Endothelial cell of umbilical vein (primary cell): ENCODE measurements at regions not wholly inside any gene's neighbourhood (a gene's known extent, or its start where the extent isn't known, plus 50 kb on each side); places are given as distances from the start of the nearest gene placed in this dataset.

Experiments used
- BruUV-seq: library from RNA; stranded (reverse); fragments of 400-500 nt; replicated peaks from 2 replicates; lab custom pipeline; 2021; lab: Mats Ljungman, UMichigan
- CTCF ChIA-PET: fragments of 300-600, 350-600 bp; sonication (Branson Sonifier 250); formaldehyde crosslinking; loops from one replicate; lab custom pipeline; 2021; ENCODE audit warnings: antibody characterized with exemption, inconsistent platforms; lab: Charles Lee
- POLR2A ChIA-PET: fragments of 300-600, 350-600 bp; sonication (Branson Sonifier 250); formaldehyde crosslinking; loops from one replicate; lab custom pipeline; 2021; ENCODE audit warnings: antibody characterized with exemption, inconsistent platforms; lab: Charles Lee
- DNase-seq: peaks from one replicate; pipeline ENCODE4 v3.0.0-alpha.2; 2011; ENCODE audit warnings: low read depth, low spot score
- FAIRE-seq: peaks from 2 replicates; lab custom pipeline; 2011; peaks lifted over from hg19 to GRCh38; lab: Jason Lieb, UNC
- H2AFZ ChIP-seq: 2 replicates; pipeline ENCODE4 v1.6.0; 2012; ENCODE audit warnings: low read depth, low read length, control low read depth, inconsistent platforms
- H3K27ac ChIP-seq: 2 replicates; pipeline ENCODE4 v1.5.1; 2011; ENCODE audit warnings: low read depth, mild to moderate bottlenecking, control low read depth, low read length, moderate library complexity; ENCODE audit not compliant: insufficient read depth
- H3K27me3 ChIP-seq, 2 experiments: 2 replicates each; pipeline versions ENCODE4 v1.6.0 to v1.6.1; 2011; ENCODE audit warnings: low read length in 2 of 2, mixed read lengths in 1 of 2; ENCODE audit not compliant: control insufficient read depth in 2 of 2, insufficient read depth in 2 of 2
- H3K36me3 ChIP-seq, 2 experiments: 2 replicates in 1 of 2; 3 replicates in 1 of 2; pipeline ENCODE4 v1.5.1; 2011; ENCODE audit warnings: low read length in 2 of 2, mild to moderate bottlenecking in 1 of 2, moderate library complexity in 1 of 2; ENCODE audit not compliant: control insufficient read depth in 2 of 2, insufficient read depth in 2 of 2; ENCODE audit errors: extremely low read depth in 1 of 2
- H3K4me1 ChIP-seq: 3 replicates; pipeline ENCODE4 v1.5.1; 2011; ENCODE audit warnings: mild to moderate bottlenecking, low read length; ENCODE audit not compliant: control insufficient read depth, insufficient read depth; ENCODE audit errors: extremely low read depth
- H3K4me2 ChIP-seq: 2 replicates; pipeline ENCODE4 v1.6.1; 2011; ENCODE audit warnings: low read length, control low read depth, mixed read lengths; ENCODE audit not compliant: insufficient read depth
- H3K4me3 ChIP-seq, 3 experiments: fragments of 200-600 bp in 1 of 3; sonication (generic), shearing (Covaris generic) in 1 of 3; replicated peaks in 1 of 3; 2 replicates each; pipeline ENCODE4 v1.5.1; 2011 to 2016; ENCODE audit warnings: control low read depth in 3 of 3, low read length in 3 of 3, mild to moderate bottlenecking in 2 of 3, inconsistent platforms in 1 of 3, low read depth in 1 of 3, moderate library complexity in 1 of 3; ENCODE audit not compliant: insufficient read depth in 1 of 3
- H3K79me2 ChIP-seq: 2 replicates; pipeline ENCODE4 v1.6.0; 2012; ENCODE audit warnings: low read length, inconsistent platforms; ENCODE audit not compliant: control insufficient read depth, insufficient read depth
- H3K9ac ChIP-seq: replicated peaks from 2 replicates; pipeline ENCODE3; 2011; ENCODE audit warnings: low read length, control low read depth; ENCODE audit not compliant: insufficient read depth; ENCODE audit errors: extremely low read depth
- H3K9me1 ChIP-seq: replicated peaks from 3 replicates; pipeline ENCODE4 v1.6.0; 2011; ENCODE audit warnings: mild to moderate bottlenecking, low read length; ENCODE audit not compliant: control insufficient read depth, insufficient read depth; ENCODE audit errors: extremely low read depth
- H3K9me3 ChIP-seq: replicated peaks from 2 replicates; pipeline ENCODE4 v1.5.1; 2012; ENCODE audit warnings: low read length, inconsistent platforms; ENCODE audit not compliant: control insufficient read depth, insufficient read depth
- H4K20me1 ChIP-seq: replicated peaks from 2 replicates; pipeline ENCODE3; 2011; ENCODE audit warnings: mild to moderate bottlenecking, low read length; ENCODE audit not compliant: control insufficient read depth, insufficient read depth; ENCODE audit errors: extremely low read depth
- EZH2 ChIP-seq: IDR thresholded peaks from 2 replicates; pipeline ENCODE4 v1.6.1; 2012; ENCODE audit warnings: borderline replicate concordance, low read depth, mild to moderate bottlenecking, moderate library complexity, low read length, inconsistent platforms; ENCODE audit not compliant: severe bottlenecking
- FOS ChIP-seq: IDR thresholded peaks from 2 replicates; pipeline ENCODE4 v1.6.1; 2011; ENCODE audit warnings: mild to moderate bottlenecking, low read length, moderate library complexity, borderline replicate concordance; ENCODE audit not compliant: insufficient read depth
- GATA2 ChIP-seq: IDR thresholded peaks from 2 replicates; pipeline ENCODE4 v1.7.0; 2011; ENCODE audit warnings: low read depth, mild to moderate bottlenecking, moderate library complexity, mixed read lengths, low read length; ENCODE audit not compliant: insufficient read length, insufficient read depth
- JUN ChIP-seq: IDR thresholded peaks from 2 replicates; pipeline ENCODE4 v1.6.1; 2011; ENCODE audit warnings: borderline replicate concordance, low read depth; ENCODE audit not compliant: insufficient read length, insufficient read depth
- MYC ChIP-seq: IDR thresholded peaks from one replicate; pipeline ENCODE4 v1.6.1; 2011; ENCODE audit warnings: mild to moderate bottlenecking, low read depth, low read length
- POLR2A ChIP-seq: IDR thresholded peaks from 2 replicates; pipeline ENCODE4 v1.6.1; 2012; ENCODE audit warnings: low read depth, mild to moderate bottlenecking, control low read depth, low read length
- POLR2AphosphoS5 ChIP-seq: IDR thresholded peaks from 2 replicates; pipeline ENCODE4 v1.6.1; 2012; ENCODE audit warnings: low read depth, mild to moderate bottlenecking, control low read depth, low read length, moderate library complexity; ENCODE audit not compliant: insufficient read depth
- dilution Hi-C: fragments of 300-500 bp; cut with MboI; formaldehyde crosslinking; loops from one replicate; pipeline ENCODE4 v1.15.0; 2019; ENCODE audit warnings: low sequenced_read_pairs; ENCODE audit not compliant: extremely low pct_ligation_motif_present
- intact Hi-C: fragments of 100-400 bp; cut with micrococcal nuclease; formaldehyde crosslinking; loops from one replicate; pipeline ENCODE4 v1.10.0; 2022
- TF ChIP-seq, protein P1 (sequence below), 2 donors: IDR thresholded peaks; 1 replicate in 1 of 2; 2 replicates in 1 of 2; pipeline ENCODE4 v1.5.1; 2011; ENCODE audit warnings: low read length in 2 of 2, mild to moderate bottlenecking in 2 of 2, moderate library complexity in 2 of 2, control low read depth in 1 of 2, inconsistent platforms in 1 of 2, low read depth in 1 of 2; ENCODE audit not compliant: insufficient read depth in 1 of 2; ENCODE audit errors: extremely low read depth in 1 of 2
- TF ChIP-seq, protein P2 (sequence below): IDR thresholded peaks from 2 replicates; pipeline ENCODE4 v1.6.1; 2011; ENCODE audit not compliant: insufficient read depth, insufficient read length

DNA sequence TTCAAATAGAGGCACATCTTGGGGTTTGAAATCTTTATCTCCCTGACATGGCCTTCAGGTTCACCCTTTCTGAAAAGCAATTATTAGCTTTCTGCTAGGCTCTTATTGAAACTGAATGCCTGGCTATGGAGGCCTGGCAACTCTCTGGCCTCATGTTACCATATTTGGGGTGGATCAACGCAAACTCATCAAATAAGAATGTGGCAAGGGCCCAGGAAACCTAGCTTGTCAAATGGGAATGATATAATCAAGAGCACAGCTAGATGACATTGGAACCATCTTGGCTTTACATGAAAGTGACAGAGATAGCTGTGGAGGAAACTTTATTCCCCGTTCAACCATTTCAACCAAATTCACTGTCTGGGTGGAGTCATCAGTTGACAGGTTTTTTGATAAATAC is 202.8 kb upstream of the SMIM30 start:
- Histone ChIP-seq H3K27me3 (no peaks in the 10 kb centered on the region), H3K36me3 (no peaks in the 10 kb centered on the region), H3K4me3 (no peak overlapping the region), H3K27ac (no peak overlapping the region), H3K9me1 (no peaks in the 10 kb centered on the region), H2AFZ (no peak overlapping the region), H4K20me1 (no peaks in the 10 kb centered on the region), H3K79me2 (no peaks in the 10 kb centered on the region), H3K4me2 (no peak overlapping the region), H3K9me3 (no peaks in the 10 kb centered on the region), H3K4me1 (no peaks in the 10 kb centered on the region), H3K9ac (no peak overlapping the region)
- intact Hi-C loops (no loop called here), dilution Hi-C loops (no loop called here)
- BruUV-seq: no TSS peak
- no peak for DNase-seq
- FAIRE-seq: no peak
- TF ChIP-seq, protein P1, sequence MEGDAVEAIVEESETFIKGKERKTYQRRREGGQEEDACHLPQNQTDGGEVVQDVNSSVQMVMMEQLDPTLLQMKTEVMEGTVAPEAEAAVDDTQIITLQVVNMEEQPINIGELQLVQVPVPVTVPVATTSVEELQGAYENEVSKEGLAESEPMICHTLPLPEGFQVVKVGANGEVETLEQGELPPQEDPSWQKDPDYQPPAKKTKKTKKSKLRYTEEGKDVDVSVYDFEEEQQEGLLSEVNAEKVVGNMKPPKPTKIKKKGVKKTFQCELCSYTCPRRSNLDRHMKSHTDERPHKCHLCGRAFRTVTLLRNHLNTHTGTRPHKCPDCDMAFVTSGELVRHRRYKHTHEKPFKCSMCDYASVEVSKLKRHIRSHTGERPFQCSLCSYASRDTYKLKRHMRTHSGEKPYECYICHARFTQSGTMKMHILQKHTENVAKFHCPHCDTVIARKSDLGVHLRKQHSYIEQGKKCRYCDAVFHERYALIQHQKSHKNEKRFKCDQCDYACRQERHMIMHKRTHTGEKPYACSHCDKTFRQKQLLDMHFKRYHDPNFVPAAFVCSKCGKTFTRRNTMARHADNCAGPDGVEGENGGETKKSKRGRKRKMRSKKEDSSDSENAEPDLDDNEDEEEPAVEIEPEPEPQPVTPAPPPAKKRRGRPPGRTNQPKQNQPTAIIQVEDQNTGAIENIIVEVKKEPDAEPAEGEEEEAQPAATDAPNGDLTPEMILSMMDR (IDR thresholded peaks at IDR 0.05; ENCODE audit: extremely low read depth in 1 of 2, insufficient read depth in 1 of 2, low read depth in 1 of 2, low read length in 2 of 2): no peak
- TF ChIP-seq JUN (no peak), EZH2 (no peak), POLR2A (no peak), MYC (no peak), FOS (no peak), POLR2AphosphoS5 (no peak), GATA2 (no peak)
- TF ChIP-seq, protein P2, sequence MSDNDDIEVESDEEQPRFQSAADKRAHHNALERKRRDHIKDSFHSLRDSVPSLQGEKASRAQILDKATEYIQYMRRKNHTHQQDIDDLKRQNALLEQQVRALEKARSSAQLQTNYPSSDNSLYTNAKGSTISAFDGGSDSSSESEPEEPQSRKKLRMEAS: no peak
- ChIA-PET POLR2A (no interaction called here), CTCF (no interaction called here)
